ENCODE measurements at regions not wholly inside any gene's neighbourhood (a gene's known extent, or its start where the extent isn't known, plus 50 kb on each side); places are given as distances from the start of the nearest gene placed in this dataset.

DNA sequence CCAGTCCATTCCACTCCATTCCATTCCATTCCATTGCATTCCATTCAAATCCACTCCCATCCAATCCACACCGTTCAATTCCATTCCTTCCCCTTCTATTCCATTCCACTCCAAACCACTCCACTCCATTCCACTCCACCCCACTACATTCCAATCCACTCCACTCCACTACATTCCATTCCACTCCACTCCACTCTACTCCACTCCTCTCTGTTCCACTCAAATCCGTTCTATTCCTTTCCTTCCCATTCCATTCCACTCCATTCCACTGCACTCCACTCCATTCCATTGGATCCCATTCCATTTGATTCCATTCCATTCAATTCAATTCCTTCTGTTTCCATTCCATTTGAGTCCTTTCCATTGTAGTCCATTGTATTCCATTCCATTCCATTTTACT, 2568.3 kb upstream of the TPTE start:
- peaks cover 74% of the 10 kb centered on the region; the same call in 1 of the 2 replicates for H3K23me2 ChIP-seq (ENCODE audit: low read depth, low read length)
- no peak overlapping the region for H4K8ac ChIP-seq (ENCODE audit: extremely low read depth, insufficient read depth, low read length)
- H3K27ac ChIP-seq (ENCODE audit: low read depth, low read length): no peak overlapping the region
- no peaks in the 10 kb centered on the region; a peak in 2 of 8 replicates for H3K36me3 ChIP-seq (ENCODE audit: control insufficient read depth in 2 of 4, insufficient read depth in 4 of 4, low read length in 3 of 4)
- H2BK120ac ChIP-seq (replicated peaks; ENCODE audit: low read depth, low read length): no peak overlapping the region
- no peak overlapping the region for H4K91ac ChIP-seq (replicated peaks; ENCODE audit: insufficient read length, low read length)
- WGBS, 2 experiments (ENCODE audit: extremely low coverage in 1 of 2, insufficient coverage in 1 of 2, insufficient read length in 1 of 2, insufficient replicate concordance in 2 of 2, low coverage in 1 of 2, low lambda C conversion rate in 2 of 2, missing lambda C conversion rate in 1 of 2): 82 to 100% methylated on average over 2 of the region's 2 CpGs
- H4K5ac ChIP-seq (ENCODE audit: insufficient read length, low read depth, low read length): no peak overlapping the region
- no peak overlapping the region for H2BK5ac ChIP-seq (ENCODE audit: low read depth, low read length)
- H3K79me2 ChIP-seq (ENCODE audit: control insufficient read depth in 1 of 2, insufficient read depth in 2 of 2, low read length in 2 of 2): no peaks in the 10 kb centered on the region; a peak in 1 of 4 replicates
- POLR2A ChIA-PET (ENCODE audit: partially characterized antibody): no interaction called here
- H3K79me1 ChIP-seq (ENCODE audit: low read depth, low read length): peaks cover 2% of the 10 kb centered on the region; the same call in 1 of the 2 replicates
- no peak overlapping the region for H3K18ac ChIP-seq (ENCODE audit: extremely low read depth, low read length)
- H4K20me1 ChIP-seq (replicated peaks in 1 of 2; ENCODE audit: control insufficient read depth in 1 of 2, insufficient read depth in 2 of 2, low read length in 2 of 2): peaks cover 0 to 4% of the 10 kb centered on the region in 2 experiments
- H3K4ac ChIP-seq (replicated peaks; ENCODE audit: insufficient read length, low read depth, low read length): no peak overlapping the region
- TF ChIP-seq NANOG (IDR thresholded peaks at IDR 0.05; ENCODE audit: insufficient read depth, low read depth, low read length, poor library complexity, severe bottlenecking) (no peak), EP300 (IDR thresholded peaks at IDR 0.05; ENCODE audit: borderline replicate concordance in 1 of 2, low read depth in 2 of 2, low read length in 2 of 2) (no peak)
- no peak overlapping the region for H2AFZ ChIP-seq (ENCODE audit: low read length)
- H3K14ac ChIP-seq (ENCODE audit: insufficient read length): no peak overlapping the region
- FAIRE-seq (no peak), DNase-seq (ENCODE audit: low read depth in 1 of 2, low spot score in 2 of 2) (no peak)
- H3K9ac ChIP-seq (replicated peaks in 1 of 4; ENCODE audit: extremely low read depth in 1 of 4, low read depth in 3 of 4, low read length in 3 of 4): no peak overlapping the region
- H3K27me3 ChIP-seq (replicated peaks in 1 of 4; ENCODE audit: control insufficient read depth in 3 of 4, extremely low read depth in 1 of 4, insufficient read depth in 3 of 4, low read length in 3 of 4): no peaks in the 10 kb centered on the region
- H3K56ac ChIP-seq (replicated peaks; ENCODE audit: insufficient read length, low read depth, low read length): no peak overlapping the region
- no peaks in the 10 kb centered on the region for H3K4me1 ChIP-seq (replicated peaks in 1 of 4; ENCODE audit: control insufficient read depth in 3 of 4, insufficient read depth in 4 of 4, low read length in 3 of 4)
- H2BK20ac ChIP-seq (ENCODE audit: low read length): no peak overlapping the region
- no peak overlapping the region for H3K23ac ChIP-seq (ENCODE audit: insufficient read length)
- no peak overlapping the region for H3K4me2 ChIP-seq (ENCODE audit: insufficient read depth in 1 of 2, low read depth in 2 of 2, low read length in 2 of 2)
- no peak overlapping the region for H2BK12ac ChIP-seq (ENCODE audit: low read depth, low read length)
- H2BK15ac ChIP-seq (ENCODE audit: low read length): no peak overlapping the region
- CTCF ChIA-PET (ENCODE audit: partially characterized antibody): no interaction called here
- no peak overlapping the region for H2AK5ac ChIP-seq (ENCODE audit: low read depth, low read length)
- H3K4me3 ChIP-seq (ENCODE audit: extremely low read depth in 1 of 4, insufficient read depth in 2 of 4, low read depth in 3 of 4, low read length in 4 of 4): no peak overlapping the region
- peaks cover 82 to 98% of the 10 kb centered on the region in 2 experiments for H3K9me3 ChIP-seq (ENCODE audit: insufficient read depth in 2 of 2, low read depth in 1 of 2, low read length in 1 of 2)

Measured in H1 (cell line).